ENCODE measurements at regions not wholly inside any gene's neighbourhood (a gene's known extent, or its start where the extent isn't known, plus 50 kb on each side); places are given as distances from the start of the nearest gene placed in this dataset.

GRCh38 chr3:110711130-110711832, 360.3 kb upstream of the NECTIN3 start:
- Mint-ChIP-seq H3K36me3 (ENCODE audit: low read depth) (no peaks in the 10 kb centered on the region), H3K4me1 (peaks cover 7% of the 10 kb centered on the region), H3K27me3 (ENCODE audit: insufficient read depth) (no peaks in the 10 kb centered on the region), H3K4me3 (no peak overlapping the region), H3K9me3 (peaks cover 6% of the 10 kb centered on the region), H3K27ac (no peak overlapping the region)
- Histone ChIP-seq H3K4me1 (ENCODE audit: control insufficient read depth, insufficient read depth, low read length) (no peaks in the 10 kb centered on the region), H3K27me3 (ENCODE audit: control insufficient read depth, insufficient read depth, low read length, poor library complexity, severe bottlenecking) (no peaks in the 10 kb centered on the region), H3K4me3 (ENCODE audit: low read length) (no peak overlapping the region), H3K27ac (ENCODE audit: low read depth, low read length) (no peak overlapping the region), H3K9me3 (ENCODE audit: control insufficient read depth, low read length) (peaks cover 9% of the 10 kb centered on the region), H3K9ac (ENCODE audit: extremely low read depth, low read length, poor library complexity, severe bottlenecking) (no peak overlapping the region), H3K36me3 (ENCODE audit: control insufficient read depth, insufficient read depth, low read length) (no peaks in the 10 kb centered on the region)
- no peak for DNase-seq
- WGBS, 2 experiments (ENCODE audit: insufficient coverage in 1 of 2, insufficient read length in 1 of 2) = 87 to 100% methylated on average over 1 of the region's 1 CpG
- TF ChIP-seq CTCF (conservative IDR thresholded peaks at IDR 0.05) = no peak

- peak; percentile 60 for DNase-seq
- TF ChIP-seq CTCF (conservative IDR thresholded peaks at IDR 0.05) = no peak
Observed at GRCh38 chr3:110711851-110712516, 359.6 kb upstream of the NECTIN3 start.

GRCh38 chr3:110727056-110727455, 344.6 kb upstream of the NECTIN3 start:
- Histone ChIP-seq H3K4me1 (ENCODE audit: control insufficient read depth, insufficient read depth, low read length) (peaks cover 9% of the 10 kb centered on the region), H3K27me3 (ENCODE audit: control insufficient read depth, insufficient read depth, low read length, poor library complexity, severe bottlenecking) (no peaks in the 10 kb centered on the region), H3K9ac (ENCODE audit: extremely low read depth, low read length, poor library complexity, severe bottlenecking) (no peak overlapping the region), H3K9me3 (ENCODE audit: control insufficient read depth, low read length) (no peaks in the 10 kb centered on the region), H3K4me3 (ENCODE audit: low read length) (peak overlapping the region; percentile 32), H3K27ac (ENCODE audit: low read depth, low read length) (no peak overlapping the region), H3K36me3 (ENCODE audit: control insufficient read depth, insufficient read depth, low read length) (no peaks in the 10 kb centered on the region)
- 63 to 82% methylated on average over 2 of the region's 2 CpGs for WGBS, 2 experiments (ENCODE audit: insufficient coverage in 1 of 2, insufficient read length in 1 of 2)
- H3K4me1 Mint-ChIP-seq = peaks cover 9% of the 10 kb centered on the region
- no peaks in the 10 kb centered on the region for H3K9me3 Mint-ChIP-seq
- no peaks in the 10 kb centered on the region for H3K36me3 Mint-ChIP-seq (ENCODE audit: low read depth)
- TF ChIP-seq CTCF (conservative IDR thresholded peaks at IDR 0.05) = no peak
- DNase-seq = no peak
- peak overlapping the region; percentile 19 for H3K27ac Mint-ChIP-seq
- no peak overlapping the region for H3K4me3 Mint-ChIP-seq
- H3K27me3 Mint-ChIP-seq (ENCODE audit: insufficient read depth) = no peaks in the 10 kb centered on the region

More at GRCh38 chr3:110711851-110712516, 359.6 kb upstream of the NECTIN3 start:
- WGBS, 2 experiments (ENCODE audit: insufficient coverage in 1 of 2, insufficient read length in 1 of 2) = 86% methylated on average over 2 of the region's 2 CpGs; no CpG with 5 or more reads in 1 of the 2 experiments
- no peaks in the 10 kb centered on the region for H3K4me1 ChIP-seq (ENCODE audit: control insufficient read depth, insufficient read depth, low read length)
- H3K9me3 ChIP-seq (ENCODE audit: control insufficient read depth, low read length) = peaks cover 8% of the 10 kb centered on the region
- Mint-ChIP-seq H3K27ac (no peak overlapping the region), H3K4me1 (peaks cover 7% of the 10 kb centered on the region), H3K4me3 (no peak overlapping the region), H3K36me3 (ENCODE audit: low read depth) (no peaks in the 10 kb centered on the region), H3K27me3 (ENCODE audit: insufficient read depth) (no peaks in the 10 kb centered on the region), H3K9me3 (peaks cover 4% of the 10 kb centered on the region)
- H3K4me3 ChIP-seq (ENCODE audit: low read length) = no peak overlapping the region
- H3K36me3 ChIP-seq (ENCODE audit: control insufficient read depth, insufficient read depth, low read length) = no peaks in the 10 kb centered on the region
- no peaks in the 10 kb centered on the region for H3K27me3 ChIP-seq (ENCODE audit: control insufficient read depth, insufficient read depth, low read length, poor library complexity, severe bottlenecking)
- no peak overlapping the region for H3K27ac ChIP-seq (ENCODE audit: low read depth, low read length)
- no peak overlapping the region for H3K9ac ChIP-seq (ENCODE audit: extremely low read depth, low read length, poor library complexity, severe bottlenecking)

All from endodermal cell (in vitro differentiated cells).